ENCODE measurements at regions not wholly inside any gene's neighbourhood (a gene's known extent, or its start where the extent isn't known, plus 50 kb on each side); places are given as distances from the start of the nearest gene placed in this dataset.

GRCh38 chr12:58570411-58570810 lies 349.9 kb downstream of the LRIG3 start:
- H3K4me2 ChIP-seq (ENCODE audit: low read length) = no peak overlapping the region
- H3K9me3 ChIP-seq (ENCODE audit: insufficient read depth, low read length) = no peaks in the 10 kb centered on the region
- no peak overlapping the region for H3K9ac ChIP-seq (ENCODE audit: low read length)
- TF ChIP-seq EZH2phosphoT487 (IDR thresholded peaks at IDR 0.05; ENCODE audit: low read depth) (no peak), CTCF (IDR thresholded peaks at IDR 0.05; ENCODE audit: low read depth, low read length) (no peak)
- H3K4me3 ChIP-seq (ENCODE audit: low read length) = no peak overlapping the region
- no peak overlapping the region for H3K27ac ChIP-seq (ENCODE audit: low read length)
- H3K36me3 ChIP-seq (replicated peaks; ENCODE audit: low read depth, low read length) = no peaks in the 10 kb centered on the region
- H3K27me3 ChIP-seq (ENCODE audit: low read depth, low read length) = no peaks in the 10 kb centered on the region
- no peaks in the 10 kb centered on the region for H3K79me2 ChIP-seq (ENCODE audit: low read length)
- no peak overlapping the region for H2AFZ ChIP-seq (ENCODE audit: low read depth, low read length)
- H4K20me1 ChIP-seq (ENCODE audit: insufficient read depth, low read length) = no peaks in the 10 kb centered on the region
- H3K4me1 ChIP-seq (ENCODE audit: low read length) = peaks cover 6% of the 10 kb centered on the region

DNA sequence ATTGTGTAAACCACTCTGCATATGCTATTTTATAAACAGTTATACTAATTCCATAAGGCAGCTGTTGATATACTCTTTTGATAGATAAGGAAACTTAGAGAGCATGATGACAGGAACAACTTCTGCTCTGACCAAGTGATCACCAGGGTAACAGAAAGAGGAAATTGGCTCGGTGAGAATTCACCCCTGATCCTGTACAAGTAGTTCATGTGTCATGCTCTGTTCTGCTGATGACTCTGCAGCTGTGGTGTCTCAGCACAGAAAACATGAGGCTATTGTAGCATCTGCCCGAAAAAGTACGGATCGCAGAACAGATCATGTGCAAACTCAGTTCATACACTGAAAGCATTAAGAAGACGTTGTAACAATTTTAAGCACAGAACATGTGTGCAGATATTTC lies 345.0 kb downstream of the LRIG3 start:
- Histone ChIP-seq H3K27ac (ENCODE audit: low read length) (peak overlapping the region; percentile 24), H3K4me2 (ENCODE audit: low read length) (peak overlapping the region; percentile 46), H3K27me3 (ENCODE audit: low read depth, low read length) (no peaks in the 10 kb centered on the region), H4K20me1 (ENCODE audit: insufficient read depth, low read length) (no peaks in the 10 kb centered on the region), H3K9me3 (ENCODE audit: insufficient read depth, low read length) (no peaks in the 10 kb centered on the region), H3K79me2 (ENCODE audit: low read length) (no peaks in the 10 kb centered on the region), H3K4me1 (ENCODE audit: low read length) (peaks cover 10% of the 10 kb centered on the region), H3K4me3 (ENCODE audit: low read length) (peak overlapping the region; percentile 20; the same call in 1 of the 2 replicates), H3K9ac (ENCODE audit: low read length) (no peak overlapping the region), H2AFZ (ENCODE audit: low read depth, low read length) (peak overlapping the region; percentile 19; the same call in 1 of the 2 replicates), H3K36me3 (replicated peaks; ENCODE audit: low read depth, low read length) (no peaks in the 10 kb centered on the region)
- TF ChIP-seq EZH2phosphoT487 (IDR thresholded peaks at IDR 0.05; ENCODE audit: low read depth) (no peak), CTCF (IDR thresholded peaks at IDR 0.05; ENCODE audit: low read depth, low read length) (no peak)

DNA sequence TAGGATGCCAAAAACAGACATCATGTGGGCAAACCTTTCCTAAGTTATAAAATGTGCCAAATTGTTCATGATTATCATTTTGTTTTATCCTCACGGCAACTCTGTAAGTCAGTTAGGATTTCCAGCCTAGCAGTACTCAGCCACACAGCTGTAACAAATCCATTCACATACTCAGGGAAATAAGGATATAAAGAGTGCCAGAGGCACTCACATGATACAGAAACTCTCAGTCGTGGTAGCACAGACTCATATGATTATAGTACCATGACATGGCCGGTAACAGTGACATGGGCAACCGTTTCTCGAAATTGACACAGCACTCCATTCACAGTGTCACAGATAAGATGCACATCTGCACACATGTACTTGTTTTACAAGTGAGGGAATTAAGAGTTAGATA lies 344.2 kb downstream of the LRIG3 start:
- H4K20me1 ChIP-seq (ENCODE audit: insufficient read depth, low read length) = no peaks in the 10 kb centered on the region
- no peaks in the 10 kb centered on the region for H3K9me3 ChIP-seq (ENCODE audit: insufficient read depth, low read length)
- no peaks in the 10 kb centered on the region for H3K79me2 ChIP-seq (ENCODE audit: low read length)
- H3K9ac ChIP-seq (ENCODE audit: low read length) = no peak overlapping the region
- no peak overlapping the region for H2AFZ ChIP-seq (ENCODE audit: low read depth, low read length)
- H3K27ac ChIP-seq (ENCODE audit: low read length) = no peak overlapping the region
- no peaks in the 10 kb centered on the region for H3K27me3 ChIP-seq (ENCODE audit: low read depth, low read length)
- TF ChIP-seq EZH2phosphoT487 (IDR thresholded peaks at IDR 0.05; ENCODE audit: low read depth) (no peak), CTCF (IDR thresholded peaks at IDR 0.05; ENCODE audit: low read depth, low read length) (no peak)
- H3K36me3 ChIP-seq (replicated peaks; ENCODE audit: low read depth, low read length) = no peaks in the 10 kb centered on the region
- no peak overlapping the region for H3K4me3 ChIP-seq (ENCODE audit: low read length)
- no peak overlapping the region for H3K4me2 ChIP-seq (ENCODE audit: low read length)
- H3K4me1 ChIP-seq (ENCODE audit: low read length) = peaks cover 10% of the 10 kb centered on the region

DNA sequence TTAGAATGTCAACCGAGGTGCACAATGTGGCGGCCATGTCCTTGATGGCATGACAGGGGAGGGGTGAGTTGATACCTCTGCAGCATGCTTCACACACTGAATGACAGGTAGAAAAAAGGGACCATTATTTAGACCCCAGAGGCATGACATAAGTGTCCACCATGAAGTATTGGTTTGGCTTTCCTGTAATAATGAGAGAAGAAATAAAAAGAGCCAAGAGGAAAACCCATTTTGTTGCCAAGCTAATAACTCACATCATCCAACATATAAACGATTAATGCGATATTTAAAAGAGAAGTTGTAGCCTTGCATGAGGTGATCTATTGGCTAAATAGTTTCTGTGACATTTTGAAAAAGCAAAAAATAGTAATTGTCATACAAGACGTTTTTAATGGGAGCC lies 343.4 kb downstream of the LRIG3 start:
- no peak overlapping the region for H3K27ac ChIP-seq (ENCODE audit: low read length)
- no peak overlapping the region for H3K9ac ChIP-seq (ENCODE audit: low read length)
- no peak overlapping the region for H2AFZ ChIP-seq (ENCODE audit: low read depth, low read length)
- no peaks in the 10 kb centered on the region for H3K9me3 ChIP-seq (ENCODE audit: insufficient read depth, low read length)
- H3K4me2 ChIP-seq (ENCODE audit: low read length) = no peak overlapping the region
- peaks cover 10% of the 10 kb centered on the region for H3K4me1 ChIP-seq (ENCODE audit: low read length)
- TF ChIP-seq EZH2phosphoT487 (IDR thresholded peaks at IDR 0.05; ENCODE audit: low read depth) (no peak), CTCF (IDR thresholded peaks at IDR 0.05; ENCODE audit: low read depth, low read length) (no peak)
- no peaks in the 10 kb centered on the region for H4K20me1 ChIP-seq (ENCODE audit: insufficient read depth, low read length)
- H3K36me3 ChIP-seq (replicated peaks; ENCODE audit: low read depth, low read length) = no peaks in the 10 kb centered on the region
- no peak overlapping the region for H3K4me3 ChIP-seq (ENCODE audit: low read length)
- no peaks in the 10 kb centered on the region for H3K79me2 ChIP-seq (ENCODE audit: low read length)
- H3K27me3 ChIP-seq (ENCODE audit: low read depth, low read length) = no peaks in the 10 kb centered on the region
